Hepatocyte (in vitro differentiated cells): ENCODE measurements at regions not wholly inside any gene's neighbourhood (a gene's known extent, or its start where the extent isn't known, plus 50 kb on each side); places are given as distances from the start of the nearest gene placed in this dataset.

ENCODE experiments used
- DNase-seq: peaks from one replicate; pipeline ENCODE4 v3.0.0-alpha.2; 2016; ENCODE audit warnings: low spot score
- H2AFZ ChIP-seq: fragments of 200-600 bp; sonication (generic); 2 replicates; pipeline ENCODE4 v1.6.0; 2016; ENCODE audit warnings: antibody characterized with exemption, mild to moderate bottlenecking
- H3K27ac ChIP-seq: fragments of 200-600 bp; sonication (generic); 2 replicates; pipeline ENCODE4 v1.5.1; 2016; ENCODE audit warnings: mild to moderate bottlenecking
- H3K27me3 ChIP-seq: fragments of 200-600 bp; sonication (generic); 2 replicates; pipeline ENCODE4 v1.6.1; 2016
- H3K36me3 ChIP-seq: fragments of 200-600 bp; sonication (generic); replicated peaks from 2 replicates; pipeline ENCODE4 v1.5.1; 2016; ENCODE audit warnings: low read depth; ENCODE audit not compliant: insufficient read depth
- H3K4me1 ChIP-seq: fragments of 200-600 bp; sonication (generic); 2 replicates; pipeline ENCODE4 v1.5.1; 2016; ENCODE audit warnings: mild to moderate bottlenecking, moderate library complexity; ENCODE audit not compliant: insufficient read depth
- H3K4me2 ChIP-seq: fragments of 200-600 bp; sonication (generic); 2 replicates; pipeline ENCODE4 v1.6.0; 2016
- H3K4me3 ChIP-seq: fragments of 200-600 bp; sonication (generic); 2 replicates; pipeline ENCODE4 v1.5.1; 2016; ENCODE audit warnings: mild to moderate bottlenecking
- H3K79me2 ChIP-seq: fragments of 200-600 bp; sonication (generic); 2 replicates; pipeline ENCODE4 v1.6.0; 2017; ENCODE audit warnings: mild to moderate bottlenecking
- H3K9me2 ChIP-seq: fragments of 200-600 bp; sonication (generic); replicated peaks from 2 replicates; pipeline ENCODE4 v1.6.0; 2017; ENCODE audit warnings: mild to moderate bottlenecking; ENCODE audit not compliant: insufficient read depth
- H3K9me3 ChIP-seq: fragments of 200-600 bp; sonication (generic); 2 replicates; pipeline ENCODE4 v1.5.1; 2016; ENCODE audit warnings: low read depth, mild to moderate bottlenecking
- H4K20me1 ChIP-seq: fragments of 200-600 bp; sonication (generic); 2 replicates; pipeline ENCODE4 v1.6.0; 2016; ENCODE audit warnings: mild to moderate bottlenecking; ENCODE audit not compliant: insufficient read depth, poor library complexity, severe bottlenecking
- EZH2 ChIP-seq: fragments of 200-600 bp; sonication (generic); IDR thresholded peaks from 2 replicates; pipeline ENCODE4 v1.6.1; 2016; ENCODE audit warnings: antibody characterized with exemption, mild to moderate bottlenecking, borderline replicate concordance
- EZH2phosphoT487 ChIP-seq: fragments of 200-600 bp; sonication (generic); IDR thresholded peaks from one replicate; pipeline ENCODE4 v1.6.1; 2018; ENCODE audit warnings: antibody characterized with exemption, mild to moderate bottlenecking, low read depth, moderate library complexity; ENCODE audit not compliant: unreplicated experiment, severe bottlenecking
- WGBS: methylation state at CpG from one replicate; pipeline ENCODE4 v1.1.6; 2016; ENCODE audit warnings: low lambda C conversion rate; ENCODE audit errors: missing lambda C conversion rate; 5-methylcytosine and 5-hydroxymethylcytosine counted together
- TF ChIP-seq, protein P1 (sequence below): fragments of 200-600 bp; sonication (generic); IDR thresholded peaks from 2 replicates; pipeline ENCODE4 v1.5.1; 2016; ENCODE audit warnings: antibody characterized with exemption, mild to moderate bottlenecking; ENCODE audit not compliant: poor library complexity

DNA sequence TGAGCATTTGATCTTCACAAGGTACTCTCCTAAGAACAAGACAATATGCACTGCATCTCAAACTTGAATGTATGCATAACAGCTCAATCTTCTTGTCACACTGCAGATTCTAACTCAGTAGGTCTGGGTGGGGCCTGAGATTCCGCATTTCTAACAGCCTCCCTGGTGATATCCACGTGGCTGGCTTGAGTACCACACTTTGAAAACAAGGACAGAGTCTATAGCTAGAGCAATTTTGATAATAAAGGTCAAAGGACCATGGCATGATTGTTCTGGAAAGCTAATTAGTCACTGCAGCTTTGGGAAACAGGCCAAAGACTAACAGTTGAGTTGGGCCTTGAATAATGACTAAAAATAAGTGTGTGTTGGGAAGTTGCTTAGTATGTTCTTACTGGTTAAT lies 213.3 kb downstream of the GBA3 start:
- WGBS, result 52% methylated on average over 2 of the region's 2 CpGs
- peak; percentile 13 for DNase-seq
- no peaks in the 10 kb centered on the region for H4K20me1 ChIP-seq
- no peaks in the 10 kb centered on the region for H3K79me2 ChIP-seq
- H3K27me3 ChIP-seq, result no peaks in the 10 kb centered on the region
- H3K9me2 ChIP-seq, result no peaks in the 10 kb centered on the region
- no peaks in the 10 kb centered on the region for H3K9me3 ChIP-seq
- H3K27ac ChIP-seq, result no peak overlapping the region
- no peaks in the 10 kb centered on the region for H3K36me3 ChIP-seq
- H2AFZ ChIP-seq, result no peak overlapping the region
- TF ChIP-seq, protein P1, sequence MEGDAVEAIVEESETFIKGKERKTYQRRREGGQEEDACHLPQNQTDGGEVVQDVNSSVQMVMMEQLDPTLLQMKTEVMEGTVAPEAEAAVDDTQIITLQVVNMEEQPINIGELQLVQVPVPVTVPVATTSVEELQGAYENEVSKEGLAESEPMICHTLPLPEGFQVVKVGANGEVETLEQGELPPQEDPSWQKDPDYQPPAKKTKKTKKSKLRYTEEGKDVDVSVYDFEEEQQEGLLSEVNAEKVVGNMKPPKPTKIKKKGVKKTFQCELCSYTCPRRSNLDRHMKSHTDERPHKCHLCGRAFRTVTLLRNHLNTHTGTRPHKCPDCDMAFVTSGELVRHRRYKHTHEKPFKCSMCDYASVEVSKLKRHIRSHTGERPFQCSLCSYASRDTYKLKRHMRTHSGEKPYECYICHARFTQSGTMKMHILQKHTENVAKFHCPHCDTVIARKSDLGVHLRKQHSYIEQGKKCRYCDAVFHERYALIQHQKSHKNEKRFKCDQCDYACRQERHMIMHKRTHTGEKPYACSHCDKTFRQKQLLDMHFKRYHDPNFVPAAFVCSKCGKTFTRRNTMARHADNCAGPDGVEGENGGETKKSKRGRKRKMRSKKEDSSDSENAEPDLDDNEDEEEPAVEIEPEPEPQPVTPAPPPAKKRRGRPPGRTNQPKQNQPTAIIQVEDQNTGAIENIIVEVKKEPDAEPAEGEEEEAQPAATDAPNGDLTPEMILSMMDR, result no peak
- TF ChIP-seq EZH2phosphoT487 (no peak), EZH2 (no peak)
- H3K4me2 ChIP-seq, result no peak overlapping the region
- no peak overlapping the region for H3K4me3 ChIP-seq
- no peaks in the 10 kb centered on the region for H3K4me1 ChIP-seq

DNA sequence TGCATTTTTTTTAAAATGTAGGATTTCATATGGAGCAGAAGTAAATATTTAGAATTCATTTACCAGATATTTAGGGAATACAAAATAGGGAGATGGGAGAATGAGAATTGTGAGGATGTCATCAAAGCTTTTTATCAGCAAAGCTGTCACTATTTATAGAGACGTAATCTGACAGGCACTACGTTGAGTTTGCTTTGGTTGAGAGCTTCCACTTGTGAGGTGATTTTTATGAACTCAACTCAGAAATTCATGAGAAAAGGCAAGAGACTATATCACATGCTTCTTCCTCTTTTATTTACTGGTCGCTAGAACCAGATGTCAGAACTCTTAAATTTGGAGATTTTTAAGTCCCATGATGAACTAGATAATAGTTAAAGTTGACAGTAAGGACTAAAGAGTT lies 211.2 kb downstream of the GBA3 start:
- no peaks in the 10 kb centered on the region for H4K20me1 ChIP-seq
- H3K9me3 ChIP-seq, result no peaks in the 10 kb centered on the region
- no peaks in the 10 kb centered on the region for H3K36me3 ChIP-seq
- H3K4me3 ChIP-seq, result no peak overlapping the region
- WGBS, result 52% methylated on average over 3 of the region's 3 CpGs
- TF ChIP-seq, protein P1, result no peak
- no peak for TF ChIP-seq EZH2
- TF ChIP-seq EZH2phosphoT487, result no peak
- no peaks in the 10 kb centered on the region for H3K79me2 ChIP-seq
- no peaks in the 10 kb centered on the region for H3K4me1 ChIP-seq
- no peak overlapping the region for H3K27ac ChIP-seq
- H3K4me2 ChIP-seq, result no peak overlapping the region
- no peak for DNase-seq
- H2AFZ ChIP-seq, result no peak overlapping the region
- no peaks in the 10 kb centered on the region for H3K27me3 ChIP-seq
- H3K9me2 ChIP-seq, result no peaks in the 10 kb centered on the region

GRCh38 chr4:22901631-22902030 lies 208.9 kb downstream of the GBA3 start:
- Histone ChIP-seq H3K4me1 (no peaks in the 10 kb centered on the region), H3K9me2 (no peaks in the 10 kb centered on the region), H3K4me2 (no peak overlapping the region), H3K27me3 (no peaks in the 10 kb centered on the region), H3K79me2 (no peaks in the 10 kb centered on the region), H2AFZ (no peak overlapping the region), H3K4me3 (no peak overlapping the region), H3K9me3 (no peaks in the 10 kb centered on the region), H4K20me1 (no peaks in the 10 kb centered on the region), H3K36me3 (no peaks in the 10 kb centered on the region), H3K27ac (no peak overlapping the region)
- TF ChIP-seq EZH2phosphoT487, result no peak
- TF ChIP-seq, protein P1, result no peak
- no peak for DNase-seq
- WGBS, result 59% methylated on average over 1 of the region's 1 CpG

DNA sequence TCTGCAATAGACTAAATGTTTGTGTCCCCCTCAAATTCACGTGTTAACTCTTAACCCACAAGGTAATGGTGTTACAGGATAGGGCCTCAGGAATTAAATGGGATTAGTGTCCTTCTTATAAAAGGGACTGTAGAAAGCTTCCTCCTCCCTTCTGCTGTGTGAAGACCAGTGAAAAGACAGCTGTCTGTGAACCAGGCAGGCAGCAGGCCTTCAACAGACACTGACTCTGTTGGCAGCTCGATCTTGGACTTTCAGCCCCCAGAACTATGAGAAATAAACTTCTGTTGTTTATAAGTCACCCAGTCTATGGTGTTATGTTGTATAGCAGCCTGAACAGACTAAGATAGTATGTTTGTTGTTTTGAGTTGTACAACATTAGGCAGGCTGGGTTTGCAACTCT lies 208.1 kb downstream of the GBA3 start:
- no peak overlapping the region for H2AFZ ChIP-seq
- H3K4me3 ChIP-seq, result no peak overlapping the region
- no peak for DNase-seq
- H3K9me2 ChIP-seq, result no peaks in the 10 kb centered on the region
- H3K27me3 ChIP-seq, result no peaks in the 10 kb centered on the region
- no peaks in the 10 kb centered on the region for H3K9me3 ChIP-seq
- H4K20me1 ChIP-seq, result no peaks in the 10 kb centered on the region
- WGBS, result 52% methylated on average over 2 of the region's 2 CpGs
- no peaks in the 10 kb centered on the region for H3K79me2 ChIP-seq
- no peak for TF ChIP-seq EZH2
- TF ChIP-seq, protein P1, result no peak
- no peak for TF ChIP-seq EZH2phosphoT487
- no peak overlapping the region for H3K4me2 ChIP-seq
- H3K4me1 ChIP-seq, result no peaks in the 10 kb centered on the region
- H3K27ac ChIP-seq, result no peak overlapping the region
- no peaks in the 10 kb centered on the region for H3K36me3 ChIP-seq
